Activated T-helper 2 cell treated with anti-CD3 and anti-CD28 coated beads, Interferon-gamma antibody, Interleukin-2, Interleukin-4, amounts not matched to agents 10 μg/mL and 5 μg/mL and 100 μg/mL, durations not matched to agents 14 hours and 24 hours and 36 hours (primary cell): ENCODE measurements at regions not wholly inside any gene's neighbourhood (a gene's known extent, or its start where the extent isn't known, plus 50 kb on each side); places are given as distances from the start of the nearest gene placed in this dataset.
A peak's percentile ranks its signal among the peaks of the same experiment; 100 is the strongest.

Experiments
- DNase-seq: peaks from one replicate; pipeline ENCODE4 v3.0.0; 2021; ENCODE audit warnings: low spot score
- H3K27ac Mint-ChIP-seq: one replicate; pipeline ENCODE4 v1.8.0; 2021; ENCODE audit warnings: mixed read lengths
- H3K27me3 Mint-ChIP-seq: one replicate; pipeline ENCODE4 v1.8.0; 2021; ENCODE audit warnings: low read depth, mixed read lengths
- H3K36me3 Mint-ChIP-seq: one replicate; pipeline ENCODE4 v1.8.0; 2021; ENCODE audit warnings: low read depth, mixed read lengths
- H3K4me1 Mint-ChIP-seq: one replicate; pipeline ENCODE4 v1.8.0; 2021; ENCODE audit warnings: low read depth, mixed read lengths
- H3K4me3 Mint-ChIP-seq: one replicate; pipeline ENCODE4 v1.8.0; 2021; ENCODE audit warnings: low read depth, mild to moderate bottlenecking, moderate library complexity, mixed read lengths
- H3K9me3 Mint-ChIP-seq: one replicate; pipeline ENCODE4 v1.8.0; 2021; ENCODE audit warnings: mixed read lengths
- intact Hi-C: fragments of 100-400 bp; cut with micrococcal nuclease; formaldehyde crosslinking; loops from one replicate; pipeline ENCODE4 v1.15.1; 2023

DNA sequence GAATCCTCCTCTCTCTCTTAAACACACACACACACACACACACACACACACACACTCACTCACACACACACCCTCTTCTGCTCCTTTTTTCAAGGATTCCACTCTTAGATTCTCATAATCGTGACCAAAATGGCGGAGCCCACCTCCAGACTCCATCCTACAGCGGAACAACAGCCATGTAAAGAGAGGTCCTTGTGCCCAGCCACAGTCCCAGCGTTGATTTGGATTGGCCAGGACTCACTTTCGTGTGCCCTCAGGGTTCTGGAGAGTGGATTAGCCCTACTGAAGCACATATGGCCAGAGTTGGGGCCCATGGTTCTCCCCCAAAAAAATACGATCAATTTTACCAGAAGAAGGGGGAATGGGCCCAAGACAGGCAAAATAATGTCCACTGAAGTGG, 90.2 kb upstream of the SMNDC1 start:
- H3K36me3 Mint-ChIP-seq: no peaks in the 10 kb centered on the region
- no peaks in the 10 kb centered on the region for H3K9me3 Mint-ChIP-seq
- H3K4me1 Mint-ChIP-seq: peaks cover 61% of the 10 kb centered on the region
- no peak overlapping the region for H3K4me3 Mint-ChIP-seq
- peak overlapping the region; percentile 78 for H3K27ac Mint-ChIP-seq
- intact Hi-C loops: loop anchor here (1.0 to 5.0 kb wide), 4 partner anchors 19 to 62 kb away; no protein-coding TSS in a partner anchor
- DNase-seq: no peak
- no peaks in the 10 kb centered on the region for H3K27me3 Mint-ChIP-seq

DNA sequence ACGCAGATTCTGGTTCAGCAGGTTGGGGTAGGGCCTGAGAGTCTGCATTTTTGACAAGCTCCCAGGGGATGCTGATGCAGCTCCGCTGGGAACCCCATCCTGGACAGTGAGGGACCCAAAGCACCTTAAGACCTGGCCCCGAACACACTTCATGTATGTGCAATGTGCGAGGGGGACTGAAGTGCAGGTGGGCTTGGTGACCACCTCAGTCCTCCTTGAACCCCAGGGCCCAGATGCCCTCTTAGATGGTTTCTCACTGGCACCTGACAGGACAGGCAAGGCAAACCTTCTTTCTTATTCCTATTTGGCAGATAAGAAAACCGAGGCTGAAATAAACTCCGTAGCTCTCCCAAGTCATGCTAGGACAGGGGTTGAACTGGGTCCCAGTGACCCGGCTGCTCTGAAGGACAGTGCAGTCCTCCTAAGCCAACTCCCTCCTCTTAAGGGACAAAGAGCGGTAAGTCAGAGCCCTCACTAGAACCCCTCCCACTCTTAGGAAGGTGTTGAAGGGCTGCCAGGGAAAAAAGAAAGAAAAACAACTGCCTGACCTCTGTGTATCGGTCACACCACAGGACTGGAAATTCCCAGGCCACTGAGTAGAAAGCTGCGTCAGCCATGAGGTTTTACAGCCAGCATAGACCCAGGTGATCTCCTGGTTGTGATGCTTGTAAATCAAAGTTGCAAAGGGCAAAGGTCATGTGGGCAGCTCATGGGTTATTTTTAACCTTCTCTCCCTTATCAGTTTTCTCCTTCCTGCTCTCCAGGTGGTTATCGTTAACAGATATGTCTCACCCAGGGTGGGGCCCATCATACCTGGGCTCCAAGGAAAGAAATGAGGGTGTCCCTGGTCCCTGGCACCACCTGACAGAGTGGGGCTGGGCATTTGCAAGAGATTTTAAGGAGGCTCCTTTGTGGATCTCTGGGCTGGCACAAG, 90.9 kb upstream of the SMNDC1 start:
- intact Hi-C loops: loop anchor here (1.0 to 5.0 kb wide), 4 partner anchors 19 to 62 kb away; no protein-coding TSS in a partner anchor
- Mint-ChIP-seq H3K4me3 (no peak overlapping the region), H3K9me3 (no peaks in the 10 kb centered on the region), H3K27me3 (no peaks in the 10 kb centered on the region), H3K4me1 (peaks cover 56% of the 10 kb centered on the region), H3K27ac (peak overlapping the region; percentile 78), H3K36me3 (no peaks in the 10 kb centered on the region)
- DNase-seq: no peak

DNA sequence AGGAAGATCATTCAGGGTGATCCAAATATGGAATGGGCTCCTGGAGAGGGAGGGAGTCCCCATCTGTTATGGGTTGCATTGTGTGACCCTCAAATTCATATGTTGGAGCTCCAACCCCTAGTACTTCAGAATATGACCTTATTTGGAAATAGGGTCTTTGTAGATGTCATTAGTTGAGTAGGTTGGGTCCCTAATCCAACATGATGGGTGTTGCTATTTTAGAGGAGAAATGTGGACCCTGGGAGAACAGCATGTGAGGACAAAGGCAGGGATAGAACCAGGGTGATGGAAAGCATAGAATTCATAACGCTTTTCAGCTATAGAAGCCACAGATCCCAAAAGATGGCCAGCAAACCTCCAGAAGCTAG, 91.5 kb upstream of the SMNDC1 start:
- peaks cover 54% of the 10 kb centered on the region for H3K4me1 Mint-ChIP-seq

DNA sequence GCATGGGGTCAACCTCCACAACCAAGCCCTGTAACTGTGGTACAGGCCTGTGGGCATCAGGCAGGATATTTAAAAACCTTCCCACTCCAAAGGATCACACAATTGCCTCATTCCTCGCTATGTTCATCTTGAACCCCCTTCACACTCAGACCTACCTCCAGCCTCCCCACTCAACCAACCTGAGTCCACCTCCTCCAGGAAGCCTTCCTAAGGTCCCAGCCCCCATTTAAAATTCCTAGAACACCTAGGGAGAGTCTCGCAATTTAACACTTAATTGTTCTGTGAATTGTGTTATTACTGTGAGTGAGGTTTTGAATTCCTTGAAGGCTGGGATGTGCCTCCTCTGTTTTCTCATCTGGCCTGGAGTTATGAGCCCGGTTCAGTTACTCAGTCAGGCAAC, 93.1 kb upstream of the SMNDC1 start:
- Mint-ChIP-seq H3K4me1 (peaks cover 47% of the 10 kb centered on the region), H3K27ac (peak overlapping the region; percentile 47), H3K36me3 (no peaks in the 10 kb centered on the region), H3K9me3 (no peaks in the 10 kb centered on the region), H3K4me3 (no peak overlapping the region), H3K27me3 (no peaks in the 10 kb centered on the region)
- intact Hi-C loops: loop anchor here (5.0 kb wide), 1 partner anchor 59 kb away; no protein-coding TSS in a partner anchor
- DNase-seq: no peak

More for the DNA sequence above, 91.5 kb upstream of the SMNDC1 start:
- intact Hi-C loops: loop anchor here (5.0 kb wide), 1 partner anchor 61 kb away; no protein-coding TSS in a partner anchor
- peak overlapping the region; percentile 78 for H3K27ac Mint-ChIP-seq
- DNase-seq: no peak
- no peak overlapping the region for H3K4me3 Mint-ChIP-seq
- H3K27me3 Mint-ChIP-seq: no peaks in the 10 kb centered on the region
- no peaks in the 10 kb centered on the region for H3K9me3 Mint-ChIP-seq
- no peaks in the 10 kb centered on the region for H3K36me3 Mint-ChIP-seq

DNA sequence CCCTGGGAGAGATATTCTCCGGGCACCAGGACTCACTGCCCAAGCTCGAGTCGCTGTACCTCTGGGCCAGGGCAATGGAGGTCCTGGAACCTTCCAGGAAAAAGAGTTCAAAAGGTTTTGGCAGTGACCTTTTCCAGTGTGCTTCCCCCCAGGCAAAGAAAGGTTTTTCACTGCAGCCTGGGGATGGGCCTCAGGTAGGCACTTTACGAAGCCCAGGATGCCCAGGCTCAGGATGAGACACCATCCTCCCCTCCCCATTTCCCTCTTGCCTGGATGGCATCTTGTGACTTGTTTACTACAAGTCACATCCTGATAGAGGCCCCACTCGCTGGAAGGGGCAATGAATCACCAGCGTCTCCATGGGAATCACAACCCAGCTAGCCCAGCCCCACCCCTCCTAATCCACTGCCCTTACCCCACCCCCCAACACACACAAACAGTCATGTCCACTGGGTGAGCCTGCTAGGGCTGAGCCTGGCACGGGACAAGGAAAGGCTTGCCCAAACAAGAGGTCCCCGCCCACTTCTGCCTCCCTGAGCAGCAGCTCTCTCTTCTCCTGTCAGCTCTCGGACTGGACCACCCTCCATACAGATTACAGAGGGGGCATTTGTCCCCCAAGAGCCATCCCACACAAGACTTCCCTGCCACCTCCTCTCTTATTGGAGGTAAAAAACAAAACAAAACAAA, 93.8 kb upstream of the SMNDC1 start:
- Mint-ChIP-seq H3K9me3 (no peaks in the 10 kb centered on the region), H3K4me1 (peaks cover 40% of the 10 kb centered on the region)
- intact Hi-C loops: loop anchor here (5.0 kb wide), 1 partner anchor 59 kb away; no protein-coding TSS in a partner anchor

DNA sequence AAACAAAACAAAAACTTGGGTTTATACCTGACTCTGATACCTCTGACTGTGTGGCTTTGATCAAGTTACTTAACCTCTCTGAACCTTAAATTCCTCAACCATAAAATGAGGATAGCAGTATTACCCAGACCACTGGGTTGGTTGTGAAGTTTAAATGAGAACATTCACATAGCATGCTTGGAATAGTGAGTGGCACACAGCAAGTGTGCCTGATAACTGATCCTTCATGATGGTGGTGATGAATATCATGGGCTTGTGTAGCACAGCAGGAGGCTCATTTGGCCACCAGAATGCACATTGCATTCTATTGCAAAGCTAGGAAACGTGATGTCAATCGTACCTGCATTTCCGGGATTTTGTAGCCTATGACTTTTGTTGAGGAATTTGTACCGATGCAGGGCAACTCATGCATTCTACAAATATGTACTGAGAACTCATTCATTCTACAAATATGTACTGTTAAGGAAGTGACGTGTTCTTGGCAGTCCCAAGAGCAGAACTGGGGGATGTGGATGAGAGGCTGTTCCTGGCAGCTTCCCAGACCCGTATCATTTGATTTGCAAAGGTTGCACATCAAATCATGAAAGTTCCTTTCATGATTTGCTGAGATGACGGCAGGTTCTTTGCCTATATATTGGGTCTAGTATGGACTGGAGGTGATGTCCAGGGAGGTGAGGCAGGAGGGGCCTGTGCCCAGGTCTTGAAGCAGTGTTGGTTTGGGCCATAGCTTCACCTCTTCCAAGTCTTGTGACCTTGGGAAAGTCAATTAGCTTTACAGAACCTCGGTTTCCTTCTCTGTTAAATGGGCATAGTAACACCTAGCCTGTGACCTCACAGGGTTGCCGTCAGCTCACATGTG, 94.6 kb upstream of the SMNDC1 start:
- no peak overlapping the region for H3K4me3 Mint-ChIP-seq
- no peak for DNase-seq
- H3K9me3 Mint-ChIP-seq: no peaks in the 10 kb centered on the region
- peaks cover 33% of the 10 kb centered on the region for H3K4me1 Mint-ChIP-seq
- no peaks in the 10 kb centered on the region for H3K27me3 Mint-ChIP-seq
- no peak overlapping the region for H3K27ac Mint-ChIP-seq
- H3K36me3 Mint-ChIP-seq: no peaks in the 10 kb centered on the region
- intact Hi-C loops: loop anchor here (5.0 kb wide), 1 partner anchor 58 kb away; no protein-coding TSS in a partner anchor

More for the DNA sequence above, 93.8 kb upstream of the SMNDC1 start:
- H3K27ac Mint-ChIP-seq: no peak overlapping the region
- no peak overlapping the region for H3K4me3 Mint-ChIP-seq
- DNase-seq: no peak
- H3K27me3 Mint-ChIP-seq: no peaks in the 10 kb centered on the region
- no peaks in the 10 kb centered on the region for H3K36me3 Mint-ChIP-seq

DNA sequence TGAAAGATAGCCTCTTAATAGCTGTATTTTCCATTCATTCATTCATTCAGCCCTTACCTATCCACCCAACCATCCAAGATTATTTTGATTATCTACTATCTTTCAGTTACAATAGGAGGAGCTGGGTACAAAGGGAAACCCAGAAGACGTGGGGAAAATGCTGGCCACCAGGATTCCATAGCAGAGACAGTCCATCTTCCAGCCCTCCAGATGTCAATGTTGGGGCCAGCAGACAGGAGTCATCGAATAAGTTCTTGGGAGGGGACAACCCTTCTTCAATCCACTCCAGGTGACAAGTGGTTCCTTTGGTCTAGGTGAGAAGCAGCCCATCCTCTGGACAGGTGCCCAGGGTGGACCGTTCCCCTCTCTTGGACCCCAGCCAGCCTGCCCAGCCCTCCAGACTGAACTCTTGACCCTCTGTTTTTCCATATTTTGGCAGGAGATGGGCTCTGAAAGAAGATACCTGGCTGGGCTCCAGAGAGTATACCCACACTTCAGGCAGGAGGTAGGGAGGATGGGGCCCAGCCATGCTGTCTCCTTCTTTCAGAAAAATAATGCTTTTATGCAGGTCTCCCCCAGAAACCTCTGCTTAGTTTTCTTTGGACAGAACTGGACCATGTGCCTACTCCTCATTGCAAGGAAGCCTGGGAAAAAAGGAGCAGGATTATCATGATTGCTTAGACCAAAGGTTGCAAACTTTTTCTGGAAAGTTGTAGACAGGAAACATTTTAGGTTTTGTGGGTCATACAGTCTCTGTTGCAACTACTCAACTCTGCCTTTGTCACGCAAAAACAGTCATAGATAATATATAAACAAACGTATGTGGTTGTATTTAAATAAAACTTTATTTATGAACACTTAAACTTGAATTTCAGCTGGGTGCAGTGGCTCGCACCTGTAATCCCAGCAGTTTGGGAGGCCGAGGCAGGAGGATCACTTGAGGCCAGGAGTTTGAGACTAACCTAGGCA, 95.5 kb upstream of the SMNDC1 start:
- no peak overlapping the region for H3K27ac Mint-ChIP-seq
- intact Hi-C loops: loop anchor here (5.0 kb wide), 1 partner anchor 57 kb away; no protein-coding TSS in a partner anchor
- H3K27me3 Mint-ChIP-seq: no peaks in the 10 kb centered on the region
- no peak overlapping the region for H3K4me3 Mint-ChIP-seq
- no peak for DNase-seq
- H3K9me3 Mint-ChIP-seq: no peaks in the 10 kb centered on the region
- no peaks in the 10 kb centered on the region for H3K36me3 Mint-ChIP-seq
- peaks cover 28% of the 10 kb centered on the region for H3K4me1 Mint-ChIP-seq

DNA sequence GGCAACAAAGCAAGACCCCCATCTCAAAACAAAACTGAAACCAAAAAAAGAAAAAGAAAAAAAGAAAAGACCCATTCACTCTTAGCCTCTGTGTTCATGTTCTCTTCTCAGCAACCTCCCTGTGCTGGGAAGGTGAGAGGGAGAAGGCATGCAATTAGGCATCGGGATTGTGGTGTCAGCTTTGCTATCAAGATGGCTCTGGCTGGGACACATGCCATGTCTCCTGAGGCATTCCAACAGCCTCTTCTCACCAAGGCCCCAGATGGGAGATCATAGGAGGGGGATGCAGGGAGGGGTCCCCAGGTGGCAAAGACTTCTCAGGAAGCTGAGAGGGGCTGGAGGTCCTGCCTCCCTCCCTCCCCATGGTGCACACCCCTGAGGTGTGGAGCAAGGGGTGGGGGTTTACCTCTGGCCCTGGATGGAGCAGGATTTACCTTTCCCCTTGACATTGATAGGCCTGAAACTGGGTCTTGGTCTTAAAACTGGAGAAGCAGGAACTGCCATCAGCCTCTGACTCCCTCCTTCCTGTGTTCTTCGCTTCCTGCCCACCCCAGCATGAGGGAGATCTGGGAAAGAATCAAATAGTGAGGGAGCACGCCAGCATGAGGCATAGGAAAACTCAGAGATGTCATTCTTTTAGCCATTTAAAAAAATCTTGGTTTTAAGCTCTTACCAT, 96.2 kb upstream of the DUSP5 start:
- intact Hi-C loops: no loop called here
- DNase-seq: no peak
- Mint-ChIP-seq H3K27me3 (no peaks in the 10 kb centered on the region), H3K36me3 (no peaks in the 10 kb centered on the region), H3K4me1 (peaks cover 20% of the 10 kb centered on the region), H3K9me3 (no peaks in the 10 kb centered on the region), H3K4me3 (no peak overlapping the region), H3K27ac (no peak overlapping the region)

DNA sequence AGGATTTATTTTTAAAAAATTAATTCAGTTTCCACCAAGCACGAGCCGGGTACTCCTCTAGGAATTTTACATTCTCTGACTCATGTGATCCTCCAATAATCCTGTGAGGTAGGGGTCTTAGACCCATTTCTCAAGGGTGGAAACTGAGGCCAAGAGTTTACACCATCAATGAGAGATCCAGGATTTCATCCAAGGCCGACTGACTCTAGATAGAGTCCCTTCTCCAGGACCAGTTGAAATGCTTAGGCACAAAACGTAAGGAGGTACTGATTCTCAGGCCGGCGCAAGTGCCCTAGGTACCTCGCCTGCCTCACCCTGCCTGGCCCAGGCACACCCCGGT, 95.7 kb upstream of the DUSP5 start:
- H3K36me3 Mint-ChIP-seq: no peaks in the 10 kb centered on the region
- H3K4me3 Mint-ChIP-seq: no peak overlapping the region
- H3K27me3 Mint-ChIP-seq: no peaks in the 10 kb centered on the region
- H3K9me3 Mint-ChIP-seq: no peaks in the 10 kb centered on the region
- intact Hi-C loops: no loop called here
- peaks cover 20% of the 10 kb centered on the region for H3K4me1 Mint-ChIP-seq
- no peak overlapping the region for H3K27ac Mint-ChIP-seq
- no peak for DNase-seq

DNA sequence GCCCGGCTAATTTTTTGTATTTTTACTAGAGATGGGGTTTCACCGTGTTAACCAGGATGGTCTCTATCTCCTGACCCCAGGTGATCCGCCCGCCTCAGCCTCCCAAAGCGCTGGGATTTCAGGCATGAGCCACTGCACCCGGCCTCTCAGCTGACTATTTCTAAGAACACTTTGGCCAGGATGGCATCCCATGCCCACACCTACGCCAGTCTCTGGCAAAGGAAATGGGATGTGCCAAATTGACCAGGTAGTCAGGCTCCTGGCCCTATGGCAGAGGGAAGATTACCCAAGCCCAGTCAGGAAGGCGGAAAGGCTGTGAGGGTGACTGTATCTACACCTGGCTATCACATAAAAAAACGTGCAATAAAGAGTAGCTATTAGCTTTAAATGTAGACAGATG, 94.1 kb upstream of the DUSP5 start:
- H3K27ac Mint-ChIP-seq: no peak overlapping the region
- no peaks in the 10 kb centered on the region for H3K9me3 Mint-ChIP-seq
- H3K36me3 Mint-ChIP-seq: no peaks in the 10 kb centered on the region
- intact Hi-C loops: no loop called here
- no peak for DNase-seq
- H3K27me3 Mint-ChIP-seq: no peaks in the 10 kb centered on the region
- peaks cover 24% of the 10 kb centered on the region for H3K4me1 Mint-ChIP-seq
- H3K4me3 Mint-ChIP-seq: no peak overlapping the region

DNA sequence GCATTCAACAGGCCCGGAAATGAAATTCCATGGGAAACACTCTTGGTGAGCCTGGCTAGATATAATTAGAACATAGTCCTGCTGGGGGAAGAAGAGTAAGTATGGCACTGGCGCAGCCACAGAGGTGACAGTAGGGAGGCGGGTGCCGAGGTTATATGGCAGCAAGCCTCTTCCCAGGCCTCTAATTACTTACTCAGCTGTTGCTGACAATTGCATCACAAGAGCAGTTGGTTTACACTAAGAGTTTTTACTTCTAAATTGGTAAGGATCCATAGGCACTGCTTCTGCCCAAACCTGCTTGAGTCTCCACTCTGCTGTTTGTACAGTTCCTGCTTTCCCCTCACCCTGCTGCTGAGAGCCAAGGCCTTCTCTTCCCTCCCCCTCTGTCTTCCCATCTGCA, 93.3 kb upstream of the DUSP5 start:
- intact Hi-C loops: no loop called here
- H3K4me1 Mint-ChIP-seq: peaks cover 24% of the 10 kb centered on the region

More for the DNA sequence above, 93.3 kb upstream of the DUSP5 start:
- no peak for DNase-seq
- no peaks in the 10 kb centered on the region for H3K27me3 Mint-ChIP-seq
- H3K36me3 Mint-ChIP-seq: no peaks in the 10 kb centered on the region
- H3K4me3 Mint-ChIP-seq: no peak overlapping the region
- H3K9me3 Mint-ChIP-seq: no peaks in the 10 kb centered on the region
- H3K27ac Mint-ChIP-seq: no peak overlapping the region
